Keratinocyte (primary cell): ENCODE measurements at regions not wholly inside any gene's neighbourhood (a gene's known extent, or its start where the extent isn't known, plus 50 kb on each side); places are given as distances from the start of the nearest gene placed in this dataset.

Experiments used
- CTCF ChIP-seq, 3 experiments: IDR thresholded peaks in 1 of 3; conservative IDR thresholded peaks in 1 of 3; optimal IDR thresholded peaks in 1 of 3; 2 replicates in 2 of 3; 3 replicates in 1 of 3; pipeline versions ENCODE3 to v1.5.1; 2011; ENCODE audit warnings: low read length in 3 of 3, mild to moderate bottlenecking in 3 of 3, moderate library complexity in 2 of 3, control low read depth in 1 of 3, inconsistent platforms in 1 of 3; ENCODE audit not compliant: insufficient read depth in 2 of 3; ENCODE audit errors: extremely low read depth in 1 of 3
- EZH2 ChIP-seq: IDR thresholded peaks from one replicate; pipeline ENCODE4 v1.6.1; 2012; ENCODE audit warnings: inconsistent platforms, mild to moderate bottlenecking, low read length, moderate library complexity

- TF ChIP-seq CTCF (optimal IDR thresholded peaks at IDR 0.05 in 1 of 3, IDR thresholded peaks at IDR 0.05 in 1 of 3, conservative IDR thresholded peaks at IDR 0.05 in 1 of 3; ENCODE audit: extremely low read depth in 1 of 3, insufficient read depth in 2 of 3, low read length in 3 of 3) (no peak), EZH2 (no peak)
These were observed 649.2 kb downstream of the METTL4 start for GRCh38 chr18:1922066-1922465.
